MM.1S (cell line): ENCODE measurements at regions not wholly inside any gene's neighbourhood (a gene's known extent, or its start where the extent isn't known, plus 50 kb on each side); places are given as distances from the start of the nearest gene placed in this dataset.

ENCODE experiments used
- EZH2 ChIP-seq: fragments of 300-600 bp; sonication (generic); optimal IDR thresholded peaks from 2 replicates; pipeline ENCODE3; 2017; ENCODE audit warnings: low read depth, mild to moderate bottlenecking, antibody characterized with exemption, low read length, mixed read lengths
- EZH2phosphoT487 ChIP-seq: fragments of 300-600 bp; sonication (generic); IDR thresholded peaks from 2 replicates; pipeline ENCODE4 v1.6.1; 2018; ENCODE audit warnings: antibody characterized with exemption, low read length
- TF ChIP-seq, protein P1 (sequence below): fragments of 300-600 bp; sonication (generic); IDR thresholded peaks from 2 replicates; pipeline ENCODE4 v1.5.1; 2016; ENCODE audit warnings: antibody characterized with exemption, low read length, mixed read lengths

DNA sequence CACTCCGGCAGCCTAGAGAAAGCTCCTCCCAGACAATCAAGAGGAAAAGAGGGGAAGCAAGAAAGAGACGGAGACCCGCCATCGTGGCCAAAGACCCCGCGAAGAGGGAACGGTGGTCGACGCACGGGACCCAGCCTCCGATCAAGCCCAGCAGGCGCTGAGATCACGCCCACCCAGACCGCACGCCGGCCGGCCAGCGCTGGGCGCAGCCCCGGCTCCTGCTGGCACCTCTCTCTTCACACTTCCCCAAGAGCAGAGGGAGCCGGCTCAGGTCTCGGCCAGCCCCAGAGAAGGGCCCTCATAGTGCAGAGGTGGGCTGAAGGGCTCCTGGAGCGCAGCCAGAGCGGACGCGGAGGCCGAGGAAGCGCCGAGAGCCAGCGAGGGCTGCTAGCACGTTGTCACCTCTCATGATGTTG lies 918.4 kb upstream of the ADAMTS5 start:
- TF ChIP-seq, protein P1, sequence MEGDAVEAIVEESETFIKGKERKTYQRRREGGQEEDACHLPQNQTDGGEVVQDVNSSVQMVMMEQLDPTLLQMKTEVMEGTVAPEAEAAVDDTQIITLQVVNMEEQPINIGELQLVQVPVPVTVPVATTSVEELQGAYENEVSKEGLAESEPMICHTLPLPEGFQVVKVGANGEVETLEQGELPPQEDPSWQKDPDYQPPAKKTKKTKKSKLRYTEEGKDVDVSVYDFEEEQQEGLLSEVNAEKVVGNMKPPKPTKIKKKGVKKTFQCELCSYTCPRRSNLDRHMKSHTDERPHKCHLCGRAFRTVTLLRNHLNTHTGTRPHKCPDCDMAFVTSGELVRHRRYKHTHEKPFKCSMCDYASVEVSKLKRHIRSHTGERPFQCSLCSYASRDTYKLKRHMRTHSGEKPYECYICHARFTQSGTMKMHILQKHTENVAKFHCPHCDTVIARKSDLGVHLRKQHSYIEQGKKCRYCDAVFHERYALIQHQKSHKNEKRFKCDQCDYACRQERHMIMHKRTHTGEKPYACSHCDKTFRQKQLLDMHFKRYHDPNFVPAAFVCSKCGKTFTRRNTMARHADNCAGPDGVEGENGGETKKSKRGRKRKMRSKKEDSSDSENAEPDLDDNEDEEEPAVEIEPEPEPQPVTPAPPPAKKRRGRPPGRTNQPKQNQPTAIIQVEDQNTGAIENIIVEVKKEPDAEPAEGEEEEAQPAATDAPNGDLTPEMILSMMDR: no peak
- TF ChIP-seq EZH2 (no peak), EZH2phosphoT487 (no peak)
